ENCODE measurements at regions not wholly inside any gene's neighbourhood (a gene's known extent, or its start where the extent isn't known, plus 50 kb on each side); places are given as distances from the start of the nearest gene placed in this dataset.

GRCh38 chr9:38249587-38250210, 142.8 kb upstream of the ALDH1B1 start:
- no peak for TF ChIP-seq CTCF (IDR thresholded peaks at IDR 0.05)
- no peak for TF ChIP-seq POLR2A (IDR thresholded peaks at IDR 0.05)

All from breast epithelium (tissue), 3 donors.